Spleen (tissue), 7 donors: ENCODE measurements at regions not wholly inside any gene's neighbourhood (a gene's known extent, or its start where the extent isn't known, plus 50 kb on each side); places are given as distances from the start of the nearest gene placed in this dataset.

Experiments
- CTCF ChIP-seq, 11 experiments: fragments of 200-600 bp in 7 of 11; fragments of 450-650 bp in 4 of 11; sonication (generic) in 4 of 11; IDR thresholded peaks in 8 of 11; conservative IDR thresholded peaks in 3 of 11; 1 replicate in 7 of 11; 2 replicates in 4 of 11; pipeline versions ENCODE4 v1.4.0 to v1.8.0; 2016 to 2021; ENCODE audit warnings: antibody characterized with exemption in 11 of 11, inconsistent platforms in 4 of 11, mild to moderate bottlenecking in 1 of 11
- POLR2A ChIP-seq, 3 donors: fragments of 450-650 bp; IDR thresholded peaks; one replicate each; pipeline ENCODE4 v1.5.1; 2017; ENCODE audit warnings: antibody characterized with exemption in 3 of 3, mild to moderate bottlenecking in 1 of 3
- POLR2AphosphoS5 ChIP-seq, 3 donors: sonication (generic); formaldehyde crosslinking; IDR thresholded peaks; one replicate each; pipeline ENCODE4 v1.5.1; 2017; ENCODE audit warnings: antibody characterized with exemption in 3 of 3
- donor health status: DM: no; HTN: no; CAD: no; lungs with moderate emphysema.
- donor health status: DM: no; HTN: no; CAD: no.
- donor health status: DM: no; HTN: no; CAD: no.

- no peak for TF ChIP-seq CTCF (IDR thresholded peaks at IDR 0.05 in 8 of 11, conservative IDR thresholded peaks at IDR 0.05 in 3 of 11)
- TF ChIP-seq POLR2A (IDR thresholded peaks at IDR 0.05) = no peak
- no peak for TF ChIP-seq POLR2AphosphoS5 (IDR thresholded peaks at IDR 0.05)
Observed at GRCh38 chr15:96612917-96613316, 282.4 kb downstream of the NR2F2 start.
